GM12878 (cell line): ENCODE measurements at regions not wholly inside any gene's neighbourhood (a gene's known extent, or its start where the extent isn't known, plus 50 kb on each side); places are given as distances from the start of the nearest gene placed in this dataset.

Source experiments
- ATAC-seq: fragments of 200-7000 bp; cut with Tn5 transposase; 3 replicates; pipeline ENCODE4 v1.9.1; 2020; ENCODE audit warnings: mild to moderate bottlenecking, moderate library complexity
- BruUV-seq: library from RNA; stranded (reverse); fragments of 400-500 nt; replicated peaks from 2 replicates; lab custom pipeline; 2021; lab: Mats Ljungman, UMichigan
- CTCF ChIA-PET: fragments of 300-600 bp; sonication (Branson Sonifier 250); formaldehyde crosslinking; extraction: SDS; loops from one replicate; lab custom pipeline; 2021; ENCODE audit warnings: inconsistent platforms; lab: Yijun Ruan, JAX
- POLR2A ChIA-PET: fragments of 350-600 bp; formaldehyde crosslinking; extraction: SDS; loops from one replicate; lab custom pipeline; 2021; ENCODE audit warnings: inconsistent platforms; lab: Charles Lee
- RAD21 ChIA-PET: fragments of 300-600 bp; sonication (Branson Sonifier 250); formaldehyde crosslinking; loops from one replicate; lab custom pipeline; 2023; ENCODE audit warnings: antibody characterized with exemption; ENCODE audit not compliant: unreplicated experiment; lab: Charles Lee
- SMC1A ChIA-PET: fragments of 300-600 bp; sonication (Branson Sonifier 250); formaldehyde crosslinking; loops from one replicate; lab custom pipeline; 2023; ENCODE audit not compliant: unreplicated experiment, uncharacterized antibody; lab: Charles Lee
- DNase-seq: peaks from one replicate; pipeline ENCODE4 v3.0.0-alpha.2; 2011; ENCODE audit warnings: low read depth, low spot score
- FAIRE-seq: peaks from 3 replicates; lab custom pipeline; 2011; peaks lifted over from hg19 to GRCh38; lab: Jason Lieb, UNC
- H2AFZ ChIP-seq: 2 replicates; pipeline ENCODE4 v1.6.0; 2011; ENCODE audit warnings: low read depth, low read length, control low read depth; ENCODE audit not compliant: control insufficient read depth
- H3K27ac ChIP-seq: 2 replicates; pipeline ENCODE4 v1.5.1; 2011; ENCODE audit warnings: control low read depth; ENCODE audit not compliant: control insufficient read depth, insufficient read depth
- H3K27me3 ChIP-seq, 2 experiments: replicated peaks in 1 of 2; 2 replicates each; pipeline versions ENCODE4 v1.6.0 to v1.6.1; 2011; ENCODE audit warnings: low read length in 1 of 2; ENCODE audit not compliant: control insufficient read depth in 2 of 2, insufficient read depth in 2 of 2
- H3K36me3 ChIP-seq, 2 experiments: 2 replicates each; pipeline ENCODE4 v1.5.1; 2011; ENCODE audit warnings: low read length in 1 of 2; ENCODE audit not compliant: control insufficient read depth in 2 of 2, insufficient read depth in 2 of 2
- H3K4me1 ChIP-seq: 2 replicates; pipeline ENCODE4 v1.6.1; 2011; ENCODE audit warnings: mild to moderate bottlenecking, low read length, moderate library complexity, mixed read lengths; ENCODE audit not compliant: control insufficient read depth, insufficient read depth
- H3K4me2 ChIP-seq: 2 replicates; pipeline ENCODE4 v1.6.0; 2011; ENCODE audit warnings: control low read depth; ENCODE audit not compliant: control insufficient read depth, insufficient read depth
- H3K4me3 ChIP-seq: fragments of 200-600 bp; sonication (generic); 2 replicates; pipeline ENCODE4 v1.5.1; 2016
- H3K79me2 ChIP-seq: 2 replicates; pipeline ENCODE4 v1.6.0; 2011; ENCODE audit warnings: low read length; ENCODE audit not compliant: control insufficient read depth, insufficient read depth
- H3K9ac ChIP-seq: 2 replicates; pipeline ENCODE4 v1.8.0; 2011; ENCODE audit warnings: low read length, control low read depth, mixed read lengths; ENCODE audit not compliant: control insufficient read depth, insufficient read depth
- H3K9me3 ChIP-seq: replicated peaks from 3 replicates; pipeline ENCODE4 v1.5.1; 2011; ENCODE audit warnings: mild to moderate bottlenecking, low read length; ENCODE audit not compliant: control insufficient read depth, insufficient read depth
- H4K20me1 ChIP-seq: 2 replicates; pipeline ENCODE4 v1.6.0; 2011; ENCODE audit not compliant: control insufficient read depth, insufficient read depth
- BMI1 ChIP-seq: fragments of 450-650 bp; IDR thresholded peaks from 2 replicates; pipeline ENCODE4 v1.6.1; 2016; ENCODE audit warnings: mild to moderate bottlenecking, moderate library complexity, borderline replicate concordance
- CEBPZ ChIP-seq: fragments of 150-350 bp; IDR thresholded peaks from 2 replicates; pipeline ENCODE4 v1.6.1; 2016; ENCODE audit warnings: low read depth, low read length
- ETV6 ChIP-seq, 2 experiments: fragments of 450-650 bp in 1 of 2; IDR thresholded peaks in 1 of 2; conservative IDR thresholded peaks in 1 of 2; 2 replicates each; pipeline ENCODE4 v1.6.1; 2014; ENCODE audit warnings: antibody characterized with exemption in 1 of 2, borderline replicate concordance in 1 of 2, low read depth in 1 of 2, mild to moderate bottlenecking in 1 of 2, moderate library complexity in 1 of 2
- FOS ChIP-seq: IDR thresholded peaks from 3 replicates; pipeline ENCODE4 v1.6.1; 2011; ENCODE audit warnings: borderline replicate concordance; ENCODE audit not compliant: insufficient read length; ENCODE audit errors: extremely low read depth
- HDAC2 ChIP-seq: fragments of 200-600 bp; sonication (generic); IDR thresholded peaks from 2 replicates; pipeline ENCODE4 v1.6.1; 2017
- IKZF1 ChIP-seq: fragments of 450-650 bp; conservative IDR thresholded peaks from 2 replicates; pipeline ENCODE4 v1.6.1; 2017; ENCODE audit warnings: antibody characterized with exemption, mild to moderate bottlenecking
- MEF2B ChIP-seq: fragments of 450-650 bp; IDR thresholded peaks from 2 replicates; pipeline ENCODE4 v1.6.1; 2018; ENCODE audit warnings: mild to moderate bottlenecking, moderate library complexity; ENCODE audit not compliant: partially characterized antibody, poor library complexity, severe bottlenecking
- NR2C2 ChIP-seq: IDR thresholded peaks from 2 replicates; pipeline ENCODE4 v1.6.1; 2011; ENCODE audit warnings: borderline replicate concordance, low read depth; ENCODE audit not compliant: control insufficient read depth, insufficient read length
- PAX8 ChIP-seq: fragments of 450-650 bp; IDR thresholded peaks from 2 replicates; pipeline ENCODE4 v1.6.1; 2017; ENCODE audit warnings: mild to moderate bottlenecking, moderate library complexity
- RAD51 ChIP-seq: fragments of 450-650 bp; IDR thresholded peaks from 2 replicates; pipeline ENCODE4 v1.6.1; 2016; ENCODE audit warnings: moderate library complexity, mild to moderate bottlenecking, inconsistent platforms
- SMARCA5 ChIP-seq: fragments of 450-650 bp; IDR thresholded peaks from 2 replicates; pipeline ENCODE4 v1.6.1; 2017; ENCODE audit warnings: mild to moderate bottlenecking
- SMC3 ChIP-seq: IDR thresholded peaks from 2 replicates; pipeline ENCODE4 v1.6.1; 2011; ENCODE audit warnings: low read length, improper control_type of control experiment, borderline replicate concordance
- SREBF1 ChIP-seq: IDR thresholded peaks from 2 replicates; pipeline ENCODE4 v1.6.1; 2012; ENCODE audit warnings: mild to moderate bottlenecking, low read length
- SRF ChIP-seq, 2 experiments: IDR thresholded peaks; 2 replicates each; pipeline ENCODE4 v1.6.1; 2011; ENCODE audit warnings: low read depth in 2 of 2, low read length in 2 of 2, mild to moderate bottlenecking in 1 of 2, moderate library complexity in 1 of 2
- WGBS: methylation state at CpG from one replicate; pipeline ENCODE4 v1.1.6; 2016; ENCODE audit warnings: low lambda C conversion rate; ENCODE audit not compliant: insufficient replicate concordance, insufficient coverage; ENCODE audit errors: missing lambda C conversion rate; 5-methylcytosine and 5-hydroxymethylcytosine counted together
- in situ Hi-C: fragments of 300-500 bp; cut with MboI; formaldehyde crosslinking; loops from 9 replicates; pipeline ENCODE4 v1.14.3; 2018; ENCODE audit warnings: mixed read lengths
- intact Hi-C: fragments of 100-400 bp; cut with micrococcal nuclease; formaldehyde crosslinking; loops from one replicate; pipeline ENCODE4 v1.14.2; 2022; ENCODE audit not compliant: unreplicated experiment
- TF ChIP-seq, protein P1 (sequence below): IDR thresholded peaks from 2 replicates; pipeline ENCODE4 v1.6.1; 2012; ENCODE audit warnings: improper control_type of control experiment, low read depth, low read length; ENCODE audit not compliant: insufficient replicate concordance

- WGBS = 44% methylated on average over 17 of the region's 17 CpGs
- Histone ChIP-seq H3K4me1 (no peaks in the 10 kb centered on the region), H3K9ac (no peak overlapping the region), H3K27ac (no peak overlapping the region), H3K9me3 (no peaks in the 10 kb centered on the region), H4K20me1 (no peaks in the 10 kb centered on the region), H3K4me2 (no peak overlapping the region), H3K79me2 (no peaks in the 10 kb centered on the region), H2AFZ (no peak overlapping the region), H3K36me3 (no peaks in the 10 kb centered on the region), H3K4me3 (no peak overlapping the region), H3K27me3 (peaks cover 0 to 3% of the 10 kb centered on the region in 2 experiments; a peak in 2 of 4 replicates)
- ChIA-PET CTCF (no interaction called here), SMC1A (no interaction called here), RAD21 (no interaction called here), POLR2A (no interaction called here)
- intact Hi-C loops (no loop called here), in situ Hi-C loops (no loop called here)
- no TSS peak for BruUV-seq
- ATAC-seq = no peak
- DNase-seq = no peak
- no peak for FAIRE-seq
- TF ChIP-seq ETV6 (conservative IDR thresholded peaks at IDR 0.05 in 1 of 2, IDR thresholded peaks at IDR 0.05 in 1 of 2; ENCODE audit: borderline replicate concordance in 1 of 2, low read depth in 1 of 2) (no peak), RAD51 (no peak), MEF2B (no peak), SREBF1 (no peak), HDAC2 (no peak), IKZF1 (no peak), CEBPZ (no peak), PAX8 (no peak), BMI1 (no peak), SRF (IDR thresholded peaks at IDR 0.05; ENCODE audit: low read depth in 2 of 2, low read length in 2 of 2) (no peak), SMC3 (no peak), FOS (no peak), NR2C2 (no peak), SMARCA5 (no peak)
- TF ChIP-seq, protein P1, sequence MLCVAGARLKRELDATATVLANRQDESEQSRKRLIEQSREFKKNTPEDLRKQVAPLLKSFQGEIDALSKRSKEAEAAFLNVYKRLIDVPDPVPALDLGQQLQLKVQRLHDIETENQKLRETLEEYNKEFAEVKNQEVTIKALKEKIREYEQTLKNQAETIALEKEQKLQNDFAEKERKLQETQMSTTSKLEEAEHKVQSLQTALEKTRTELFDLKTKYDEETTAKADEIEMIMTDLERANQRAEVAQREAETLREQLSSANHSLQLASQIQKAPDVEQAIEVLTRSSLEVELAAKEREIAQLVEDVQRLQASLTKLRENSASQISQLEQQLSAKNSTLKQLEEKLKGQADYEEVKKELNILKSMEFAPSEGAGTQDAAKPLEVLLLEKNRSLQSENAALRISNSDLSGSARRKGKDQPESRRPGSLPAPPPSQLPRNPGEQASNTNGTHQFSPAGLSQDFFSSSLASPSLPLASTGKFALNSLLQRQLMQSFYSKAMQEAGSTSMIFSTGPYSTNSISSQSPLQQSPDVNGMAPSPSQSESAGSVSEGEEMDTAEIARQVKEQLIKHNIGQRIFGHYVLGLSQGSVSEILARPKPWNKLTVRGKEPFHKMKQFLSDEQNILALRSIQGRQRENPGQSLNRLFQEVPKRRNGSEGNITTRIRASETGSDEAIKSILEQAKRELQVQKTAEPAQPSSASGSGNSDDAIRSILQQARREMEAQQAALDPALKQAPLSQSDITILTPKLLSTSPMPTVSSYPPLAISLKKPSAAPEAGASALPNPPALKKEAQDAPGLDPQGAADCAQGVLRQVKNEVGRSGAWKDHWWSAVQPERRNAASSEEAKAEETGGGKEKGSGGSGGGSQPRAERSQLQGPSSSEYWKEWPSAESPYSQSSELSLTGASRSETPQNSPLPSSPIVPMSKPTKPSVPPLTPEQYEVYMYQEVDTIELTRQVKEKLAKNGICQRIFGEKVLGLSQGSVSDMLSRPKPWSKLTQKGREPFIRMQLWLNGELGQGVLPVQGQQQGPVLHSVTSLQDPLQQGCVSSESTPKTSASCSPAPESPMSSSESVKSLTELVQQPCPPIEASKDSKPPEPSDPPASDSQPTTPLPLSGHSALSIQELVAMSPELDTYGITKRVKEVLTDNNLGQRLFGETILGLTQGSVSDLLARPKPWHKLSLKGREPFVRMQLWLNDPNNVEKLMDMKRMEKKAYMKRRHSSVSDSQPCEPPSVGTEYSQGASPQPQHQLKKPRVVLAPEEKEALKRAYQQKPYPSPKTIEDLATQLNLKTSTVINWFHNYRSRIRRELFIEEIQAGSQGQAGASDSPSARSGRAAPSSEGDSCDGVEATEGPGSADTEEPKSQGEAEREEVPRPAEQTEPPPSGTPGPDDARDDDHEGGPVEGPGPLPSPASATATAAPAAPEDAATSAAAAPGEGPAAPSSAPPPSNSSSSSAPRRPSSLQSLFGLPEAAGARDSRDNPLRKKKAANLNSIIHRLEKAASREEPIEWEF = no peak
These were observed 125.7 kb downstream of the FGF18 start for GRCh38 chr5:171544913-171545765.
